ENCODE measurements at regions not wholly inside any gene's neighbourhood (a gene's known extent, or its start where the extent isn't known, plus 50 kb on each side); places are given as distances from the start of the nearest gene placed in this dataset.

DNA sequence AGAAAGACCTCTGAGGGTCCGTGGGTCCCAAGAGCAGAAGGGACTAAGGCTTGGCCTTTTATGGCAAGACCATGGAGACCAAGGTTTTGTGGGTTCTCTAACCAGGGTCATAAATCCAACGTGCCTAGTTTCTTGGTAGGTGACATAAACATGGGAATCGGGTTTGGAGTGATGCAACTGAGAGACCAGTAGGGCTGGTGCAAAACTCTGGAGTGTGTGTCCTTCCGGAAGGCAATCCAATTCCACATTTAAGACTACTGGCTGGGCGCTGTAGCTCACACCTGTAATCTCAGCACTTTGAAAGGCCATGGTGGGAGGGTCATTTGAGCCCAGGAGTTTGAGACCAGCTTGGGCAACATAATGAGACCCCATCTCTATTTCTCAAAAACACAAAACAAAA, 116.5 kb upstream of the ARG1 start:
- Mint-ChIP-seq H3K27ac (no peak overlapping the region), H3K4me1 (peaks cover 17% of the 10 kb centered on the region), H3K36me3 (no peaks in the 10 kb centered on the region), H3K4me3 (no peak overlapping the region), H3K27me3 (ENCODE audit: low read depth) (peaks cover 3% of the 10 kb centered on the region; the same call in 1 of the 2 replicates), H3K9me3 (peaks cover 7% of the 10 kb centered on the region; the same call in 1 of the 2 replicates)
- ChIA-PET POLR2A (no interaction called here), CTCF (no interaction called here)
- TF ChIP-seq SMAD4 (CRISPR knock-in tag; IDR thresholded peaks at IDR 0.05) = no peak
- TF ChIP-seq, protein P1, sequence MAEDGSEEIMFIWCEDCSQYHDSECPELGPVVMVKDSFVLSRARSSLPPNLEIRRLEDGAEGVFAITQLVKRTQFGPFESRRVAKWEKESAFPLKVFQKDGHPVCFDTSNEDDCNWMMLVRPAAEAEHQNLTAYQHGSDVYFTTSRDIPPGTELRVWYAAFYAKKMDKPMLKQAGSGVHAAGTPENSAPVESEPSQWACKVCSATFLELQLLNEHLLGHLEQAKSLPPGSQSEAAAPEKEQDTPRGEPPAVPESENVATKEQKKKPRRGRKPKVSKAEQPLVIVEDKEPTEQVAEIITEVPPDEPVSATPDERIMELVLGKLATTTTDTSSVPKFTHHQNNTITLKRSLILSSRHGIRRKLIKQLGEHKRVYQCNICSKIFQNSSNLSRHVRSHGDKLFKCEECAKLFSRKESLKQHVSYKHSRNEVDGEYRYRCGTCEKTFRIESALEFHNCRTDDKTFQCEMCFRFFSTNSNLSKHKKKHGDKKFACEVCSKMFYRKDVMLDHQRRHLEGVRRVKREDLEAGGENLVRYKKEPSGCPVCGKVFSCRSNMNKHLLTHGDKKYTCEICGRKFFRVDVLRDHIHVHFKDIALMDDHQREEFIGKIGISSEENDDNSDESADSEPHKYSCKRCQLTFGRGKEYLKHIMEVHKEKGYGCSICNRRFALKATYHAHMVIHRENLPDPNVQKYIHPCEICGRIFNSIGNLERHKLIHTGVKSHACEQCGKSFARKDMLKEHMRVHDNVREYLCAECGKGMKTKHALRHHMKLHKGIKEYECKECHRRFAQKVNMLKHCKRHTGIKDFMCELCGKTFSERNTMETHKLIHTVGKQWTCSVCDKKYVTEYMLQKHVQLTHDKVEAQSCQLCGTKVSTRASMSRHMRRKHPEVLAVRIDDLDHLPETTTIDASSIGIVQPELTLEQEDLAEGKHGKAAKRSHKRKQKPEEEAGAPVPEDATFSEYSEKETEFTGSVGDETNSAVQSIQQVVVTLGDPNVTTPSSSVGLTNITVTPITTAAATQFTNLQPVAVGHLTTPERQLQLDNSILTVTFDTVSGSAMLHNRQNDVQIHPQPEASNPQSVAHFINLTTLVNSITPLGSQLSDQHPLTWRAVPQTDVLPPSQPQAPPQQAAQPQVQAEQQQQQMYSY (CRISPR knock-in tag; IDR thresholded peaks at IDR 0.05) = peak; percentile 91
- no peak for ATAC-seq
- no peak for DNase-seq (ENCODE audit: low spot score)

DNA sequence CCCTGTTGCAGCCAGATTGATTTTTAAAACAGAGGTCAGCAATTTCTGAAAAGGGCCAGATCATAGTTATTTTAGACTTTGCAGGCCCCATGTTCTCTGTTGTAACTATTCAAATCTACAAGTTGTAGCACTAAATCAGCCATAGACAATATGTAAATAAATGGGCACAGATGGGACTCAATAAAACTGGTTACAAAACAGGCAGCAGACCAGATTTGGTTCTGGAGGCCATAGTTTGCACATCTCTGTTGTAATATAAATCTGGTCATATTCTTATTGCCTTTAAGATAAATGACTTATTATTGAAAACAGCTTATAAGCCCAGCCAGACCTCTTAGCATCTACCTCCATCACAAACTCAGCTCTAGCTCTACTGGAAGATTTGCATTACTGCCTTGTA, 114.0 kb upstream of the ARG1 start:
- ATAC-seq (no peak), DNase-seq (ENCODE audit: low spot score) (no peak)
- Mint-ChIP-seq H3K9me3 (peaks cover 10% of the 10 kb centered on the region), H3K4me3 (no peak overlapping the region), H3K36me3 (no peaks in the 10 kb centered on the region), H3K4me1 (peaks cover 16% of the 10 kb centered on the region), H3K27ac (no peak overlapping the region), H3K27me3 (ENCODE audit: low read depth) (peaks cover 9% of the 10 kb centered on the region)
- ChIA-PET POLR2A (no interaction called here), CTCF (interaction anchor here (1.3 to 2.3 kb wide), 6 partner anchors 19 to 276 kb away, joined by 3 to 20 read pairs (median 10); no protein-coding TSS in a partner anchor)
- TF ChIP-seq CREB1 (CRISPR knock-in tag; IDR thresholded peaks at IDR 0.05) (no peak), SMAD4 (CRISPR knock-in tag; IDR thresholded peaks at IDR 0.05) (no peak), NFATC4 (CRISPR knock-in tag; IDR thresholded peaks at IDR 0.05) (no peak), NR2C2 (CRISPR knock-in tag; IDR thresholded peaks at IDR 0.05) (no peak)
- TF ChIP-seq, protein P2, sequence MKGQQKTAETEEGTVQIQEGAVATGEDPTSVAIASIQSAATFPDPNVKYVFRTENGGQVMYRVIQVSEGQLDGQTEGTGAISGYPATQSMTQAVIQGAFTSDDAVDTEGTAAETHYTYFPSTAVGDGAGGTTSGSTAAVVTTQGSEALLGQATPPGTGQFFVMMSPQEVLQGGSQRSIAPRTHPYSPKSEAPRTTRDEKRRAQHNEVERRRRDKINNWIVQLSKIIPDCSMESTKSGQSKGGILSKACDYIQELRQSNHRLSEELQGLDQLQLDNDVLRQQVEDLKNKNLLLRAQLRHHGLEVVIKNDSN (CRISPR knock-in tag; IDR thresholded peaks at IDR 0.05) = no peak
- TF ChIP-seq, protein P3, sequence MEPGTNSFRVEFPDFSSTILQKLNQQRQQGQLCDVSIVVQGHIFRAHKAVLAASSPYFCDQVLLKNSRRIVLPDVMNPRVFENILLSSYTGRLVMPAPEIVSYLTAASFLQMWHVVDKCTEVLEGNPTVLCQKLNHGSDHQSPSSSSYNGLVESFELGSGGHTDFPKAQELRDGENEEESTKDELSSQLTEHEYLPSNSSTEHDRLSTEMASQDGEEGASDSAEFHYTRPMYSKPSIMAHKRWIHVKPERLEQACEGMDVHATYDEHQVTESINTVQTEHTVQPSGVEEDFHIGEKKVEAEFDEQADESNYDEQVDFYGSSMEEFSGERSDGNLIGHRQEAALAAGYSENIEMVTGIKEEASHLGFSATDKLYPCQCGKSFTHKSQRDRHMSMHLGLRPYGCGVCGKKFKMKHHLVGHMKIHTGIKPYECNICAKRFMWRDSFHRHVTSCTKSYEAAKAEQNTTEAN (CRISPR knock-in tag; IDR thresholded peaks at IDR 0.05) = no peak

DNA sequence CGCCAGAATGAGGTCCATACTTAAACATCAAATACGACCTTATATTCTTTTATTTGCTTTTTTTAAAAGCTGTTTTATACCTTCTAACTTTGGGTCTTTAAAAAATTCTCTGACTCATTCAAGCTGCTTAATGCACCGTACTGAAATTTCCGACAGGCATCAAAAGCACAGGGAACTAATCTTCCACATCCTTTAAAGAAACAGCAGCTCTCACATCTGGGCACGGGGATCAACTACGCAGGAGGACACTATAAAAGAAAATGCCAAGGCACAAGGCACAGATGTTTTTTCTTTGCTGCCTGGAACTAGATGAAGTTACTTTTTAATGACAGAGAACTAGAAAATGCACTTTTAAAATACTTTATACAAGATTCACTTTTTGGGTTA, 112.4 kb upstream of the ARG1 start:
- H3K4me3 Mint-ChIP-seq = no peak overlapping the region
- peaks cover 10% of the 10 kb centered on the region for H3K9me3 Mint-ChIP-seq
- no peak for DNase-seq (ENCODE audit: low spot score)
- ChIA-PET POLR2A (interaction anchor here (1.1 kb wide), 1 partner anchor 11 kb away, joined by 4 read pairs; no protein-coding TSS in a partner anchor), CTCF (interaction anchor here (0.7 to 2.3 kb wide), 25 partner anchors 9 to 320 kb away, joined by 3 to 20 read pairs (median 4); partner anchors contain the start of gene MED23)
- H3K36me3 Mint-ChIP-seq = no peaks in the 10 kb centered on the region
- H3K4me1 Mint-ChIP-seq = peaks cover 16% of the 10 kb centered on the region
- no peak for ATAC-seq
- peak overlapping the region; percentile 11; the same call in 1 of the 2 replicates for H3K27ac Mint-ChIP-seq
- H3K27me3 Mint-ChIP-seq (ENCODE audit: low read depth) = peaks cover 9% of the 10 kb centered on the region
- TF ChIP-seq, protein P4, sequence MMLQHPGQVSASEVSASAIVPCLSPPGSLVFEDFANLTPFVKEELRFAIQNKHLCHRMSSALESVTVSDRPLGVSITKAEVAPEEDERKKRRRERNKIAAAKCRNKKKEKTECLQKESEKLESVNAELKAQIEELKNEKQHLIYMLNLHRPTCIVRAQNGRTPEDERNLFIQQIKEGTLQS (CRISPR knock-in tag; conservative IDR thresholded peaks at IDR 0.05) = no peak
- TF ChIP-seq ELF4 (CRISPR knock-in tag; IDR thresholded peaks at IDR 0.05; ENCODE audit: low read depth) = no peak
- TF ChIP-seq, protein P5, sequence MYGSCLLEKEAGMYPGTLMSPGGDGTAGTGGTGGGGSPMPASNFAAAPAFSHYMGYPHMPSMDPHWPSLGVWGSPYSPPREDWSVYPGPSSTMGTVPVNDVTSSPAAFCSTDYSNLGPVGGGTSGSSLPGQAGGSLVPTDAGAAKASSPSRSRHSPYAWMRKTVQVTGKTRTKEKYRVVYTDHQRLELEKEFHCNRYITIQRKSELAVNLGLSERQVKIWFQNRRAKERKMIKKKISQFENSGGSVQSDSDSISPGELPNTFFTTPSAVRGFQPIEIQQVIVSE (CRISPR knock-in tag; IDR thresholded peaks at IDR 0.05; ENCODE audit: borderline replicate concordance) = no peak
- no peak for TF ChIP-seq TP53 (CRISPR knock-in tag; IDR thresholded peaks at IDR 0.05)
- no peak for TF ChIP-seq FOXJ3 (CRISPR knock-in tag; IDR thresholded peaks at IDR 0.05; ENCODE audit: borderline replicate concordance)
- TF ChIP-seq, protein P6, sequence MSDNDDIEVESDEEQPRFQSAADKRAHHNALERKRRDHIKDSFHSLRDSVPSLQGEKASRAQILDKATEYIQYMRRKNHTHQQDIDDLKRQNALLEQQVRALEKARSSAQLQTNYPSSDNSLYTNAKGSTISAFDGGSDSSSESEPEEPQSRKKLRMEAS (CRISPR knock-in tag; IDR thresholded peaks at IDR 0.05) = no peak
- TF ChIP-seq ZNF396 (CRISPR knock-in tag; IDR thresholded peaks at IDR 0.05; ENCODE audit: borderline replicate concordance) = no peak
- TF ChIP-seq ZNF423 (CRISPR knock-in tag; IDR thresholded peaks at IDR 0.05) = no peak
- no peak for TF ChIP-seq CREM (CRISPR knock-in tag; IDR thresholded peaks at IDR 0.05)
- TF ChIP-seq TEAD1 (CRISPR knock-in tag; IDR thresholded peaks at IDR 0.05) = no peak
- TF ChIP-seq, protein P1 (CRISPR knock-in tag; IDR thresholded peaks at IDR 0.05) = no peak
- TF ChIP-seq, protein P7, sequence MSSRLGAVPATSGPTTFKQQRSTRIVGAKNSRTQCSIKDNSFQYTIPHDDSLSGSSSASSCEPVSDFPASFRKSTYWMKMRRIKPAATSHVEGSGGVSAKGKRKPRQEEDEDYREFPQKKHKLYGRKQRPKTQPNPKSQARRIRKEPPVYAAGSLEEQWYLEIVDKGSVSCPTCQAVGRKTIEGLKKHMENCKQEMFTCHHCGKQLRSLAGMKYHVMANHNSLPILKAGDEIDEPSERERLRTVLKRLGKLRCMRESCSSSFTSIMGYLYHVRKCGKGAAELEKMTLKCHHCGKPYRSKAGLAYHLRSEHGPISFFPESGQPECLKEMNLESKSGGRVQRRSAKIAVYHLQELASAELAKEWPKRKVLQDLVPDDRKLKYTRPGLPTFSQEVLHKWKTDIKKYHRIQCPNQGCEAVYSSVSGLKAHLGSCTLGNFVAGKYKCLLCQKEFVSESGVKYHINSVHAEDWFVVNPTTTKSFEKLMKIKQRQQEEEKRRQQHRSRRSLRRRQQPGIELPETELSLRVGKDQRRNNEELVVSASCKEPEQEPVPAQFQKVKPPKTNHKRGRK (CRISPR knock-in tag; IDR thresholded peaks at IDR 0.05; ENCODE audit: borderline replicate concordance) = no peak
- TF ChIP-seq ESRRA (CRISPR knock-in tag; IDR thresholded peaks at IDR 0.05; ENCODE audit: borderline replicate concordance) = no peak
- no peak for TF ChIP-seq GABPB1 (CRISPR knock-in tag; IDR thresholded peaks at IDR 0.05)
